ENCODE measurements at regions not wholly inside any gene's neighbourhood (a gene's known extent, or its start where the extent isn't known, plus 50 kb on each side); places are given as distances from the start of the nearest gene placed in this dataset.
"Not testable (repeated sequence)": the region's sequence is repeated elsewhere in the genome, so short reads cannot be mapped to it uniquely, and the experiment has no call there.

DNA sequence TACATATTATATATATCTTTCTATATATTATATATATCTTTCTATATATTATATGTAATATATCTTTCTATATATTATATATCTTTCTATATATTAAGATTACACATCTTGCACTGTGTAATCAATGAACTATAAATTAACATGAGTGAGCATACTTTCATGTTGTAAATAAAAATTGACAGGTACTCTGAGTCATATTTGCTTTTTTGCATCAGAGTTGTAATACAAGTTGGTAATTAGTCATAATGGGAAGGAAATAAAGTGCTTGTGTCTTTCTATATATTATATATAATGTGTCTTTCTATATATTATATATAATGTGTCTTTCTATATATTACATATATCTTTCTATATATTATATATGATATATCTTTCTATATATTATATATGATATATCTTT, 172.5 kb upstream of the MAGI2 start:
- not testable (repeated sequence) for DNase-seq (ENCODE audit: low read depth in 2 of 2)

DNA sequence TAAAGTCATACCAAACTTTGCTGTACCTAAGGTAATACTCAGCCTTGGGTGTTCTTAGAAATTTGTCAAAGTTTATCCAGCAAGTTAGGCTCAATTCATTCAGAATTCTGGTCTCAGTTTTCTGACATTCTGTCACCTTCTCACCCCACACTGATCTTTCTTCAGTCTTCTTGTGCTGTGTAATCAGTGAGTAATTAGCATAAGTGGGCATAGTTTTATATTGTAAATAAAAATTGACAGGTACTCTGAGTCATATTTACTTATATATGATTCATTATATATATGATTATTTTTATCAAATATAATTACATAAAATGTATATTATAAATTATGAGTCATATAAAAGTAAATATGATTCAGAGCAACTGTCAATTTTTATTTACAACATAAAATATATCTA, 170.9 kb upstream of the MAGI2 start:
- no peak for DNase-seq (ENCODE audit: low read depth in 2 of 2)

GRCh38 chr7:79622781-79623180, 169.3 kb upstream of the MAGI2 start:
- no peak for DNase-seq (ENCODE audit: low read depth in 2 of 2)

GRCh38 chr7:79620291-79620690, 166.8 kb upstream of the MAGI2 start:
- no peak for DNase-seq (ENCODE audit: low read depth in 2 of 2)

DNA sequence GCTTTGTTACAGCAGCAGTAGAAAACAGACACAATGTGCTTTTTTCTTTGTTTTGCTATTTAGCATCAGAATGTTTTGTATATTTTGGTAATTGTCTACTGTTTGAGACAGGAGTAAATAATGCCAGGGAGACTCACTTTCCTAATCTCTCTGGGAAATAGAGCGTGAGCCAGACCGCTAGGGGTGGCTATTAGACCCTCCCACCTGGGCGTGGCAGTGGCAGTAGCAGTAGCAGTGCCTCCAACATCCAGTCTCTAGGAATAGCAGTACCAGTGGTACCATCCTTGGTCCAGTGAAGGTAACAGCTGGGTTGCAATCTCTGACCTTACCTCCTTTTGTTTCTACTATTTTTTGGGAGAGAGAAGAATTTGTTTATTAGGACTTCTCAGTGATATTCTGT, 165.7 kb upstream of the MAGI2 start:
- no peak for DNase-seq (ENCODE audit: low read depth in 2 of 2)

DNA sequence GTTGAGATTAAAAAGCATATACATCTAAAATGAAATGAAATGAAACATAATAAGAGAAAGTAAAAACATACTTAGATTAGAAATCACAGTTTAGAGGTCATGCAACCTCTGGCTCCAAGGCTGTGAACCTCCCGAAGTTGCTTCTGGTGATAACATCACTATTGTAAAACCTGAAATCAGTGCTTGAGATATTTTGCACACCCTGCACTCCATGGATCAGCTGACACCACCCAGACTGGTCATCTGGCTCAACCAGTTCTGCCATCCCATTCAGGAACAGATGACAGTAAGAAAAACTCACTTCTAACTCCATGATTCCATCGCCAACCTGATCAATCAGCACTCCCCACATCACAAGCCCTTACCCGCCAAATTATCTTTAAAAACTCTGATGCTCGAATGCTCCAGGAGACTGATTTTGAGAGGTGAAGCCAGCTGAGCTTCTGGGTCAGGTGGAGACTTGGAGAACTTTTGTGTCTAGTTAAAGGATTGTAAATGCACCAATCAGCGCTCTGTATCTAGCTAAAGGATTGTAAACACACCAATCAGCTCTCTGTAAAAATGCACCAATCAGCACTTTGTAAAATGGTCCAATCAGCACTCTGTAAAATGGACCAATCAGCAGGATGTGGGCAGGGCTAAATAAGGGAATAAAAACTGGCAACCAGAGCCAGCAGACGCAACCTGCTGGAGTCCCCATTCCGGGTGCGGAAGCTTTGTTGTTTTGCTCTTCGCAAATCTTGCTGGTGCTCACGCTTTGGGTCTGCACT, 162.6 kb upstream of the MAGI2 start:
- no peak for DNase-seq (ENCODE audit: low read depth in 2 of 2)

- DNase-seq (ENCODE audit: low read depth in 2 of 2), result no peak
Observed at GRCh38 chr7:79615466-79615865, 162.0 kb upstream of the MAGI2 start.

GRCh38 chr7:79612903-79613302, 159.4 kb upstream of the MAGI2 start:
- DNase-seq (ENCODE audit: low read depth in 2 of 2), result no peak

DNA sequence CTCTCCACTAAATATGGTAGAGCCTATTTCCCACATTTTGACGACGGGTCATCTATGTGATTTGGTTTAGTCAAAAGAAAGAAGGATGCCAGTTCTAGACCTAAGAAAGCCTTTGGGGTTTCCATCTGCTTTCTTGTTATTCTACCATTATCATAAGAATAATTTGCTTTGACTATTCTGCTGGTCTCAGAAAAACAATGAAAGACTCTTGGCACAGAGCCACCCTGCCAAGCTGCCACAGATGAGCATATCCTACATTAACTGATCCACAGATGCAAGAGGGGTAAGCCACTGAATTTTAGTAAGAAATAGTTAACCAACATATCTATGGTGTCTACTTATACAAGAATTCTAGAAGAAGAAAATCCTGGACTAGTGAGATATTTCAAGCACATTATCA, 158.6 kb upstream of the MAGI2 start:
- DNase-seq (ENCODE audit: low read depth in 2 of 2), result no peak

DNA sequence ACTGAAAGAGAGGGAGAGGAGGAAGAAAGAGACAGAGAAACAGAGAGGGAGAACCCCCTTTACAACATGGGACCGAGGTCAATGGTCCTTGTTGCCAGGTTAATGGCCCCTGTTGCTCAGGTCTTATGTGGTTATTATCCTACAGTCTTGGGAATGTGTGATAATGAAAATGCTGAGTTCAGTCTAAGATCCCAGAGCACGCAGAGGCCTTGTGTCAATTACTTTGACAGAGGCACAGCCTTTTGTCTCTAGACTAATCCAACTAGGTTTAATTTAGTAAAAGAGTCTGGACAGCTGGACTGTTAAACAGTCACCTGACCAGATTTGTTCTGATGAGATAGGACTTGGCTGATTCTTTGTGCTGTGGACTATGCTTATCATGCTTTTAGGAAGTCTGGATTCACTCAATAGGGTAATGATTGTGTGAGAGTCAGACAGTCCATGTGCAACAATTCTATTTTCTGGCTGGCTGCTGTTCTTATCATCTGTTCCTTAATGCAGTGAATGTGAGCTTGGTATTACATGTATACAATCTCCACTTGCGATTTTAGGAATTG, 157.4 kb upstream of the MAGI2 start:
- DNase-seq (ENCODE audit: low read depth in 2 of 2), result no peak

GRCh38 chr7:79610313-79610712, 156.8 kb upstream of the MAGI2 start:
- DNase-seq (ENCODE audit: low read depth in 2 of 2), result peak; percentile 16 to 17

DNA sequence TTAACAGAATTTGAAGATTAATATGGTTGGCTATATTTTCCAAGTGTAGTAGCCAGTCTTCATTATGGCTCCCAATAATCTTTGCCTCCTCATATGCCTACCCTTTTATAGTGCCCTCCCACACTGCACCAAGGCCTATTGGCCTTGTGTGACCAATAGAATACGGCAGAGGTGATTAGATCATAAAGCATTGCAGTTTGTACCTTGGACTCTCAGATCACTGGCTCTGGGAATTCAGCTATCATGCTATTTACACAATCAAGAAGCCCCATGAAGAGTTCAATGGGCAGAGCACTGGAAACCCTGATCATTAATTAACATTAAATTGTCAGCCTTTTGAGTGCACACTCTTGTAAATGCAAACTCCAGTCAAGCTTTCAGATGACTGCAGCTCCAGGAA, 154.5 kb upstream of the MAGI2 start:
- DNase-seq (ENCODE audit: low read depth in 2 of 2), result no peak

DNA sequence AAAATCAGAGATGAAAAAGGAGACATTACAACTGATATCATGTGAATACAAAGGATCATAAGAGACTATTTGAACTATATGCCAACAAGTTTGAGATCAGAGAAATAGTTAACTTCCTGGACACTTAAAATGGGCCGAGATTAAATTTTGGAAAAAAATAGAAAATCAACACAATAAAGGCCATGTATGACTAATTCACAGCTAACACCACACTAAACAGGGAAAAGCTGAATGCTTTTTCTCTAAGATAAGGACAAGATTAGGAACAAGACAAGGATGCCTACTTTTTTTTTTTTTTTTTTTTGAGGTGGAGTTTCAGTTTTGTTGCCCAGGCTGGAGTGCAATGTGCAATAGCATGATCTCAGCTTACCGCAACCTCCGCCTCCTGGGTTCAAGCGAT, 151.4 kb upstream of the MAGI2 start:
- DNase-seq (ENCODE audit: low read depth in 2 of 2), result no peak

DNA sequence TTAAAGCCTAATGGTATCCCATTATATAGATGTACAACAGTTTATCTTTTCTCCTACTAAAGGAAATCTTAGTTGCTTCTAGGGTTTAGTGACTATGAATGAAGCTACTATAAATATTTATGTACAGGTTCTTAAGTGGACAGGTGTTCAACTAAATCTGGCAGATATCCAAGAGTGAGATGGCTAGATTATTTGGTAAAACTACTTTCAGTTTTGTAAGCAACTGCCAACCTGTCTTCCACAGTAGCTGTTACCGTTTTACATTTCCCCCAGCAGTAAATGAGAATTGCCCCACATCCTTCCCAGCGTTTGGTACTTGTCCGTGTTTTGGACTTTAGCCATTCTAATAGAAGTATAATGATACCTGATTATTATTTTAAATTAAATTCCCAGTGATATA, 144.9 kb upstream of the MAGI2 start:
- no peak for DNase-seq (ENCODE audit: low read depth in 2 of 2)

DNA sequence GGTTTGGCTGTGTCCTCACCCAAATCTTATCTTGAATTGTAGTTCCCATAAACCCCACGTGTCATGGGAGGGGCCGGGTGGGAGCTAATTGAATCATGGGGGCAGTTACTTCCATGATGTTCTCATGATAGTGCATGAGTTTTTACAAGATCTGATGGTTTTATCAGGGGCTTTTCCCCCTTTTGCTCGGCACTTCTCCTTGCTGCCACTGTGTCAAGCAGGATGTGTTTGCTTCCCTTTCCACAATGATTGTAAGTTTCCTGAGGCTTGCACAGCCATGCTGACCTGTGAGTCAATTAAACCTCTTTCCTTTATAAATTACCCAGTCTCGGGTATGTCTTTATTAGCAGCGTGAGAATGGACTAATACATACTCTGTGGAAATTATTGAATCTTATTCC, 141.2 kb upstream of the MAGI2 start:
- not testable (repeated sequence) for DNase-seq (ENCODE audit: low read depth in 2 of 2)

- no peak for DNase-seq (ENCODE audit: low read depth in 2 of 2)
Observed at GRCh38 chr7:79593866-79594301, 140.4 kb upstream of the MAGI2 start.

GRCh38 chr7:79590916-79591623, 137.6 kb upstream of the MAGI2 start:
- DNase-seq (ENCODE audit: low read depth in 2 of 2), result no peak

DNA sequence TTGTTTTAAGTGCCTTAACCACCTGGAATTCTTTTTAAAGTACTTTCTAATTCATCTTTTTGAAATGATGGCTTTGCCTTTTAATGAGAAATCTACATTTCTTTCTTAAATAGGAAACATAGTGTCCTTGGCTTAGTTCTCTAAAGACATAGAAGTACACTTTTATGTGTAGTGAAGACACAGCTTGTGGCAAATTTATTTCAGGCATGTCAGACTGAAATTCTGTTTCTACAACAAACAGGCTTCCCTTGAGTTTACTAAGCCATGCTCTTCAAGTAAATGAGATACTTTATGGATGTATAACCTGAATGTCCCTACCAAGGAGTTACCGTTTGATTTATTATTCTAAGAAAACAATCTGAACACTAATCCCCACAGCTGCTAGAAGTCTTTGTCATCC, 136.9 kb upstream of the MAGI2 start:
- DNase-seq (ENCODE audit: low read depth in 2 of 2), result no peak

DNA sequence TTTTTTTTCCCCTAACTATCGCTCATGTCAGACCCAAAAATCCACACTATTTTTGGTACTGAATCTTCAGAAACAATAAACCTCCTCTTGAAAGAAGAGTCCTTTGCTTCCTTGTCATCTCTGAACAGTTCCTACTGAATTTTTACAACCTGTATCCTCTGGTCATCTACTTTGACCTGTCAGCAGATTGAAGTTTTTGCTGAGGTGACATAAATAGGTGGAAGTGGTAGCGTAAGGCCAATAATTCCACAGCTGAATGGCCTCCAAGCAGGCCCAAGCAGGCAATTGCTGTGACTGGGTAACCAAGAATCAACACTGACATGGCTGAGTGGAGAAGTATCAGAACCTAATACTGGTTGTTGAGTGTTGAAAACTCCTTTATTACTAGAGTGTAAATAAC, 117.4 kb upstream of the MAGI2 start:
- DNase-seq (ENCODE audit: low read depth in 2 of 2), result no peak

GRCh38 chr7:79563821-79564522, 110.5 kb upstream of the MAGI2 start:
- no peak for DNase-seq (ENCODE audit: low read depth in 2 of 2)

- no peak for DNase-seq (ENCODE audit: low read depth in 2 of 2)
Observed at GRCh38 chr7:79555571-79555970, 102.1 kb upstream of the MAGI2 start.

GRCh38 chr7:79553811-79554555, 100.5 kb upstream of the MAGI2 start:
- no peak for DNase-seq (ENCODE audit: low read depth in 2 of 2)

Measured in fibroblast of skin of left biceps (primary cell).